Activated naive CD4-positive, alpha-beta T cell treated with anti-CD3 and anti-CD28 coated beads for 36 hours (primary cell): ENCODE measurements at regions not wholly inside any gene's neighbourhood (a gene's known extent, or its start where the extent isn't known, plus 50 kb on each side); places are given as distances from the start of the nearest gene placed in this dataset.

Experiments used
- CTCF ChIA-PET: fragments of 350-600 bp; sonication (Branson Sonifier 250); formaldehyde crosslinking; loops from one replicate; lab custom pipeline; 2021; ENCODE audit warnings: antibody characterized with exemption; lab: Charles Lee
- DNase-seq: peaks from one replicate; pipeline ENCODE4 v3.0.0-alpha.2; 2020
- H3K27ac Mint-ChIP-seq: one replicate; pipeline ENCODE4 v1.8.0; 2021; ENCODE audit warnings: mild to moderate bottlenecking, mixed read lengths
- H3K27me3 Mint-ChIP-seq: one replicate; pipeline ENCODE4 v1.8.0; 2021; ENCODE audit warnings: low read depth, mixed read lengths
- H3K36me3 Mint-ChIP-seq: one replicate; pipeline ENCODE4 v1.8.0; 2021; ENCODE audit warnings: low read depth, mixed read lengths
- H3K4me1 Mint-ChIP-seq: one replicate; pipeline ENCODE4 v1.8.0; 2021; ENCODE audit warnings: low read depth, mixed read lengths
- H3K4me3 Mint-ChIP-seq: one replicate; pipeline ENCODE4 v1.8.0; 2021; ENCODE audit warnings: mild to moderate bottlenecking, moderate library complexity, mixed read lengths
- H3K9me3 Mint-ChIP-seq: one replicate; pipeline ENCODE4 v1.8.0; 2021; ENCODE audit warnings: mixed read lengths
- intact Hi-C: fragments of 100-400 bp; cut with micrococcal nuclease; formaldehyde crosslinking; loops from one replicate; pipeline ENCODE4 v1.15.1; 2023

- H3K4me1 Mint-ChIP-seq, result peaks cover 4% of the 10 kb centered on the region
- H3K36me3 Mint-ChIP-seq, result no peaks in the 10 kb centered on the region
- H3K4me3 Mint-ChIP-seq, result no peak overlapping the region
- no peak for DNase-seq
- no peak overlapping the region for H3K27ac Mint-ChIP-seq
- no peaks in the 10 kb centered on the region for H3K9me3 Mint-ChIP-seq
- peaks cover 11% of the 10 kb centered on the region for H3K27me3 Mint-ChIP-seq
- intact Hi-C loops, result no loop called here
- CTCF ChIA-PET, result no interaction called here
Observed at GRCh38 chr16:79712276-79712675, 111.7 kb upstream of the MAF start.

DNA sequence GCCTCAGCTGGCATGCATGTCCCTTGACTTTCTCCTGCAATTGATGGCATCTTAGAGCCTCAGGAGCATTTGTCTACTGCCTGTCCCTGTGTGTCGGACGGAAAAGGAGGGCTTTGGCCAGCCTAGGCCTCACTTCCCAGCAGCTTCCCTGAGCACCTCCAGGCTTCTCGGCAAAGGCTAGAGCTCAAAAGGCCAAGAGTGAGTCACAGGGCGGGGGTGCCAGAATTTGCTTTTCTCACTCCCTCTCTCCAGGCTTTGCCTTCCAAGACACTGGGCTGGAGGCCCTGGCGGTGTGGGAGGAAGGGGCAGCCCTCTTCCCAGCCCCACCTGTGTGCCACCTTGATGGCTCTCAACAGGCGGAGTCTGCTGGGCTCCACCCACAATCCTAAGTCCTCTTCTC is 107.3 kb upstream of the MAF start:
- CTCF ChIA-PET, result no interaction called here
- Mint-ChIP-seq H3K9me3 (no peaks in the 10 kb centered on the region), H3K27me3 (no peaks in the 10 kb centered on the region), H3K4me3 (no peak overlapping the region), H3K4me1 (no peaks in the 10 kb centered on the region), H3K36me3 (no peaks in the 10 kb centered on the region), H3K27ac (no peak overlapping the region)
- no peak for DNase-seq
- intact Hi-C loops, result no loop called here

DNA sequence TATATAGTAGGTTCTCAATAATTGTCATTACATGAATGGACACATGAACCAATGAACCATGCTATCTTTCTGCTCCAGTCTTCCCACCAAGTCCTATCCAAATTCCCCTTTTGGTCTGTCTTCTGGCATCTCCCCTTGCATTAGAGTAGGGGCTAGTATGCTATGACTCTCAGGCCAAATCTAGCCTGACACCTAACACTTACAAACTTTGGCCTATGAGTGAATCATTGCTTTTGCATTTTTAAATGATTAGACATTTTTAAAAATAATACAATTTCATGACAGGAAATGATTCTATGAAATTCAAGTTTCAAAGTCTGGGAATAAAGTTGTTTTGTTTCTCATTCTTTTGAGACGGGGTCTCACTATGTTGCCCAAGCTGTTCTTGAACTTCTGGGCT is 102.5 kb upstream of the MAF start:
- H3K4me1 Mint-ChIP-seq, result no peaks in the 10 kb centered on the region
- no peaks in the 10 kb centered on the region for H3K27me3 Mint-ChIP-seq
- H3K27ac Mint-ChIP-seq, result no peak overlapping the region
- intact Hi-C loops, result no loop called here
- no peak overlapping the region for H3K4me3 Mint-ChIP-seq
- H3K36me3 Mint-ChIP-seq, result no peaks in the 10 kb centered on the region
- no peak for DNase-seq
- H3K9me3 Mint-ChIP-seq, result no peaks in the 10 kb centered on the region
- CTCF ChIA-PET, result no interaction called here

GRCh38 chr16:79698341-79698753 is 97.8 kb upstream of the MAF start:
- H3K36me3 Mint-ChIP-seq, result no peaks in the 10 kb centered on the region
- no peaks in the 10 kb centered on the region for H3K4me1 Mint-ChIP-seq
- no peak for DNase-seq
- intact Hi-C loops, result no loop called here
- H3K27ac Mint-ChIP-seq, result no peak overlapping the region
- H3K4me3 Mint-ChIP-seq, result no peak overlapping the region
- H3K9me3 Mint-ChIP-seq, result peaks cover 4% of the 10 kb centered on the region
- CTCF ChIA-PET, result no interaction called here
- peaks cover 2% of the 10 kb centered on the region for H3K27me3 Mint-ChIP-seq

GRCh38 chr16:79697562-79698112 is 97.1 kb upstream of the MAF start:
- Mint-ChIP-seq H3K4me1 (no peaks in the 10 kb centered on the region), H3K4me3 (no peak overlapping the region), H3K27ac (no peak overlapping the region), H3K9me3 (peaks cover 4% of the 10 kb centered on the region), H3K27me3 (peaks cover 2% of the 10 kb centered on the region), H3K36me3 (no peaks in the 10 kb centered on the region)
- no peak for DNase-seq
- CTCF ChIA-PET, result no interaction called here
- intact Hi-C loops, result no loop called here

DNA sequence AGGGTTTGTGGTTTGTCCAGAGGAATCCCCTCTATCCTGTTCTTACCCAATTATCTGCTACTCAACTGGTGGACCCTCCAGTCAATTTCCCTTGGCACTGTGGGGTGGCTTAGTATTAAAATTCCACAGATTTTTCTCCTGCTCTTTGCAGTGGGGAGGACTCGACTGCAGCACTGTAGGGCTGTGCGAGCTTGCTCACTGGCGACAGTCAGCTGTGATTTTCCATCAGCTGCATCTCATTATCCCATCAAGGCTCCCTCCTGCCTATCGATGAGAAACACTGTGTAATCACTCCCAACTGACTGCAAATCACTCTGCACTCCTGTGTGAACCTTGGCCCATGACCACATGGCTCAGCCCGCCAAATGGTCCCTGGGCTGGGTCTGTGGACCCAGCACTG is 90.5 kb upstream of the MAF start:
- no peak for DNase-seq
- H3K9me3 Mint-ChIP-seq, result peaks cover 4% of the 10 kb centered on the region
- intact Hi-C loops, result no loop called here
- no peaks in the 10 kb centered on the region for H3K36me3 Mint-ChIP-seq
- peaks cover 2% of the 10 kb centered on the region for H3K27me3 Mint-ChIP-seq
- H3K4me3 Mint-ChIP-seq, result no peak overlapping the region
- H3K27ac Mint-ChIP-seq, result no peak overlapping the region
- CTCF ChIA-PET, result no interaction called here
- no peaks in the 10 kb centered on the region for H3K4me1 Mint-ChIP-seq

GRCh38 chr16:79690159-79690558 is 89.6 kb upstream of the MAF start:
- intact Hi-C loops, result no loop called here
- no peak overlapping the region for H3K4me3 Mint-ChIP-seq
- H3K36me3 Mint-ChIP-seq, result no peaks in the 10 kb centered on the region
- CTCF ChIA-PET, result no interaction called here
- no peak overlapping the region for H3K27ac Mint-ChIP-seq
- DNase-seq, result no peak
- H3K27me3 Mint-ChIP-seq, result peaks cover 2% of the 10 kb centered on the region
- peaks cover 4% of the 10 kb centered on the region for H3K9me3 Mint-ChIP-seq
- H3K4me1 Mint-ChIP-seq, result no peaks in the 10 kb centered on the region

- Mint-ChIP-seq H3K4me1 (no peaks in the 10 kb centered on the region), H3K4me3 (no peak overlapping the region), H3K9me3 (no peaks in the 10 kb centered on the region), H3K27ac (no peak overlapping the region), H3K27me3 (no peaks in the 10 kb centered on the region), H3K36me3 (no peaks in the 10 kb centered on the region)
- no peak for DNase-seq
- CTCF ChIA-PET, result interaction anchor here (0.7 kb wide), 1 partner anchor 576 kb away, joined by 3 read pairs; no protein-coding TSS in a partner anchor
- intact Hi-C loops, result no loop called here
Observed at GRCh38 chr16:79687249-79688130, 87.0 kb upstream of the MAF start.

GRCh38 chr16:79685871-79686270 is 85.3 kb upstream of the MAF start:
- H3K4me1 Mint-ChIP-seq, result no peaks in the 10 kb centered on the region
- H3K9me3 Mint-ChIP-seq, result no peaks in the 10 kb centered on the region
- intact Hi-C loops, result no loop called here
- CTCF ChIA-PET, result no interaction called here
- H3K36me3 Mint-ChIP-seq, result no peaks in the 10 kb centered on the region
- DNase-seq, result no peak
- no peak overlapping the region for H3K4me3 Mint-ChIP-seq
- H3K27me3 Mint-ChIP-seq, result no peaks in the 10 kb centered on the region
- H3K27ac Mint-ChIP-seq, result no peak overlapping the region

DNA sequence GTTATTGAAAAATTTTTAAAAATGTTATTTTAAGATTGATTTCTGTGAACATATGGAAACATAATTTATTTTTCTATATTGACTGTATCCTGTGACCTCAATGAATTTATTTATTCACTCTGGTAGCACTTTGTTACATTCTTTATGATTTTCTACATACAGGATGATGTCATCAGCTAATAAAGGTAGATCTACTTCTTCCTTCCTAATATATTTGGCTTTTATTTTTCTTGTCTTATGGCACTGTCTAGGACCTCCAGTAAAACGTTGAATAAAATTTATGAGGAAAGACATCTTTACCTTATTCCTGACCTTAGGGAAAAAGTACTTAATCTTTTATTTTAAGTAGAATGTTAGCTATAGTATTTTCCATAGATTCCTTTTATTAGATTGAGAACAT is 78.8 kb upstream of the MAF start:
- intact Hi-C loops, result no loop called here
- Mint-ChIP-seq H3K36me3 (no peaks in the 10 kb centered on the region), H3K4me3 (no peak overlapping the region), H3K27ac (no peak overlapping the region), H3K4me1 (no peaks in the 10 kb centered on the region), H3K27me3 (no peaks in the 10 kb centered on the region), H3K9me3 (no peaks in the 10 kb centered on the region)
- DNase-seq, result no peak
- CTCF ChIA-PET, result no interaction called here

DNA sequence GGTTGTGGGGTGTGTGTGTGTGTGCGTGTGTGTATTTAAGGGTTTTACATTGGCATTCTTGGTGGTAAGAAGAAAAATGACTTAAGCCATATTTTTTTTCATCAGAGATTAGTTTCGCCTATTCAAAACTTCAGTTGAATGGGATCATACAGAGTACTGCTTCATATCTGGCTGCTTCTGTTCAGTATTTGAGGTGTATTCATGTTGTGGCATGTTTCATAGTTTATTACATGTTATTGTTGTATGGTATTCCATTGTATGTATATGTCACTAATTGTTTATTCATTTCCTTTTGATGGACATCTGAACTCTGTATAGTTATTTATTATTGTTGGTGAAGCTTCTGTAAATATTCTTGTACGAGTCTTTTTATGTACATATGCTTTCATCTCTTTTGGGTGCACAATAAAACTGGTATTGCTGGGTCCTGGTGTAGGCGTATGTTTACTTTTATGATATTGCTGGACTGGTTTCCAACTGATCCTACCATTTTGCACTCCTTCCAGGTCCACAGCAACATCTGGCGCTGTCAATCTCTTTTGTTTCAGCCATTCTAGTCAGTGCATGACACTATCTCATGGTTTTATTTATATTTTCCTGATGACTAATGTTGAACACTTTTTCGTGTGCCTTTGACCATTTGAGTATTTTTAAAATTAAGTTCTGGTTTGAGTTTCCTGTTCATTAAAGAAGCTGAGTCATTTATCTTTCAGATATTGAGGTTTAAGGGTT is 77.4 kb upstream of the MAF start:
- Mint-ChIP-seq H3K4me1 (no peaks in the 10 kb centered on the region), H3K4me3 (no peak overlapping the region), H3K27ac (no peak overlapping the region), H3K9me3 (no peaks in the 10 kb centered on the region), H3K36me3 (no peaks in the 10 kb centered on the region), H3K27me3 (no peaks in the 10 kb centered on the region)
- CTCF ChIA-PET, result no interaction called here
- intact Hi-C loops, result no loop called here
- DNase-seq, result no peak

- no peak overlapping the region for H3K27ac Mint-ChIP-seq
- CTCF ChIA-PET, result no interaction called here
- no peak for DNase-seq
Observed at GRCh38 chr16:79673635-79674034, 73.1 kb upstream of the MAF start.

GRCh38 chr16:79672524-79672923 is 72.0 kb upstream of the MAF start:
- Mint-ChIP-seq H3K27me3 (peaks cover 2% of the 10 kb centered on the region), H3K27ac (no peak overlapping the region), H3K9me3 (peaks cover 10% of the 10 kb centered on the region), H3K4me1 (no peaks in the 10 kb centered on the region), H3K36me3 (no peaks in the 10 kb centered on the region), H3K4me3 (no peak overlapping the region)
- CTCF ChIA-PET, result no interaction called here
- intact Hi-C loops, result no loop called here
- DNase-seq, result no peak

More at GRCh38 chr16:79673635-79674034, 73.1 kb upstream of the MAF start:
- H3K27me3 Mint-ChIP-seq, result no peaks in the 10 kb centered on the region
- H3K4me1 Mint-ChIP-seq, result no peaks in the 10 kb centered on the region
- H3K4me3 Mint-ChIP-seq, result no peak overlapping the region
- H3K36me3 Mint-ChIP-seq, result no peaks in the 10 kb centered on the region
- intact Hi-C loops, result no loop called here
- peaks cover 10% of the 10 kb centered on the region for H3K9me3 Mint-ChIP-seq
